Prostate gland (tissue), 2 donors: ENCODE measurements at regions not wholly inside any gene's neighbourhood (a gene's known extent, or its start where the extent isn't known, plus 50 kb on each side); places are given as distances from the start of the nearest gene placed in this dataset.

Source experiments
- DNase-seq: peaks from one replicate; pipeline ENCODE4 v3.0.0-alpha.2; 2019; ENCODE audit warnings: low spot score
- H3K27ac ChIP-seq, 2 donors: fragments of 200-600 bp; sonication (generic); 2 replicates each; pipeline ENCODE4 v1.5.1; 2017 to 2019
- H3K27me3 ChIP-seq: fragments of 200-600 bp; sonication (generic); replicated peaks from 2 replicates; pipeline ENCODE4 v1.5.1; 2019; ENCODE audit not compliant: insufficient read depth
- H3K36me3 ChIP-seq, 2 donors: fragments of 200-600 bp; sonication (generic); 1 replicate in 1 of 2; 2 replicates in 1 of 2; pipeline versions ENCODE4 v1.5.1 to v1.8.1; 2017 to 2019
- H3K4me1 ChIP-seq: fragments of 200-600 bp; sonication (generic); replicated peaks from 2 replicates; pipeline ENCODE4 v1.5.1; 2019
- H3K4me3 ChIP-seq, 2 donors: fragments of 200-600 bp; sonication (generic); 2 replicates each; pipeline ENCODE4 v1.5.1; 2017 to 2019
- H3K9me3 ChIP-seq: fragments of 200-600 bp; sonication (generic); 2 replicates; pipeline ENCODE4 v1.5.1; 2017
- CTCF ChIP-seq, 4 experiments: fragments of 200-600 bp in 2 of 4; fragments of 450-650 bp in 2 of 4; sonication (generic) in 2 of 4; IDR thresholded peaks; 1 replicate in 3 of 4; 2 replicates in 1 of 4; pipeline ENCODE4 v1.5.1; 2016 to 2019; ENCODE audit warnings: antibody characterized with exemption in 4 of 4, mild to moderate bottlenecking in 2 of 4, moderate library complexity in 2 of 4
- POLR2A ChIP-seq: fragments of 450-650 bp; IDR thresholded peaks from one replicate; pipeline ENCODE4 v1.6.1; 2016; ENCODE audit warnings: antibody characterized with exemption, mild to moderate bottlenecking
- POLR2AphosphoS5 ChIP-seq: sonication (generic); formaldehyde crosslinking; IDR thresholded peaks from one replicate; pipeline ENCODE4 v1.6.1; 2017; ENCODE audit warnings: antibody characterized with exemption
- WGBS: methylation state at CpG from one replicate; pipeline ENCODE4 v1.1.5; 2018; 5-methylcytosine and 5-hydroxymethylcytosine counted together
- intact Hi-C: fragments of 100-400 bp; cut with DNase I; formaldehyde crosslinking; loops from one replicate; pipeline ENCODE4 v1.14.2; 2022

- Histone ChIP-seq H3K27ac (no peak overlapping the region), H3K4me3 (no peak overlapping the region), H3K36me3 (no peaks in the 10 kb centered on the region), H3K9me3 (no peaks in the 10 kb centered on the region), H3K27me3 (no peaks in the 10 kb centered on the region), H3K4me1 (no peaks in the 10 kb centered on the region)
- 34% methylated on average over 7 of the region's 7 CpGs for WGBS
- TF ChIP-seq CTCF (IDR thresholded peaks at IDR 0.05) (no peak), POLR2AphosphoS5 (peak; percentile 57), POLR2A (no peak)
- DNase-seq = peak; percentile 22
- intact Hi-C loops = loop anchor here (10.0 kb wide), 1 partner anchor 589 kb away; no protein-coding TSS in a partner anchor
These were observed 337.1 kb upstream of the GLI3 start for GRCh38 chr7:42573881-42574672.

- Histone ChIP-seq H3K4me3 (no peak overlapping the region), H3K36me3 (no peaks in the 10 kb centered on the region), H3K27ac (no peak overlapping the region), H3K4me1 (no peaks in the 10 kb centered on the region), H3K27me3 (no peaks in the 10 kb centered on the region), H3K9me3 (no peaks in the 10 kb centered on the region)
- WGBS = 52% methylated on average over 1 of the region's 1 CpG
- intact Hi-C loops = loop anchor here (10.0 kb wide), 1 partner anchor 588 kb away; no protein-coding TSS in a partner anchor
- no peak for DNase-seq
- TF ChIP-seq CTCF (IDR thresholded peaks at IDR 0.05) (no peak), POLR2AphosphoS5 (no peak), POLR2A (no peak)
These were observed 335.6 kb upstream of the GLI3 start for GRCh38 chr7:42572561-42572960.

- no peak for TF ChIP-seq POLR2A
- no peak for TF ChIP-seq POLR2AphosphoS5
- TF ChIP-seq CTCF (IDR thresholded peaks at IDR 0.05) = no peak
- Histone ChIP-seq H3K4me1 (no peaks in the 10 kb centered on the region), H3K36me3 (no peaks in the 10 kb centered on the region), H3K27ac (no peak overlapping the region), H3K9me3 (no peaks in the 10 kb centered on the region), H3K27me3 (no peaks in the 10 kb centered on the region), H3K4me3 (no peak overlapping the region)
- 25% methylated on average over 8 of the region's 8 CpGs for WGBS
- no peak for DNase-seq
- intact Hi-C loops = loop anchor here (10.0 kb wide), 1 partner anchor 587 kb away; no protein-coding TSS in a partner anchor
These were observed 335.0 kb upstream of the GLI3 start for GRCh38 chr7:42572056-42572455.

- no peak for DNase-seq
- Histone ChIP-seq H3K4me1 (no peaks in the 10 kb centered on the region), H3K36me3 (no peaks in the 10 kb centered on the region), H3K9me3 (no peaks in the 10 kb centered on the region), H3K27me3 (no peaks in the 10 kb centered on the region), H3K4me3 (no peak overlapping the region), H3K27ac (no peak overlapping the region)
- TF ChIP-seq CTCF (IDR thresholded peaks at IDR 0.05) (no peak), POLR2A (no peak), POLR2AphosphoS5 (no peak)
- intact Hi-C loops = loop anchor here (10.0 kb wide), 1 partner anchor 586 kb away; no protein-coding TSS in a partner anchor
- WGBS = 95% methylated on average over 2 of the region's 2 CpGs
These were observed 333.9 kb upstream of the GLI3 start for GRCh38 chr7:42570944-42571343.

GRCh38 chr7:42567051-42567450, 330.0 kb upstream of the GLI3 start:
- H3K9me3 ChIP-seq = no peaks in the 10 kb centered on the region
- no peaks in the 10 kb centered on the region for H3K36me3 ChIP-seq
- 61% methylated on average over 4 of the region's 4 CpGs for WGBS
- H3K4me1 ChIP-seq = no peaks in the 10 kb centered on the region
- H3K27ac ChIP-seq = no peak overlapping the region
- no peak for TF ChIP-seq CTCF (IDR thresholded peaks at IDR 0.05)
- TF ChIP-seq POLR2A = no peak
- no peak for TF ChIP-seq POLR2AphosphoS5
- DNase-seq = no peak
- H3K4me3 ChIP-seq = no peak overlapping the region
- intact Hi-C loops = no loop called here
- no peaks in the 10 kb centered on the region for H3K27me3 ChIP-seq
